Astrocyte (in vitro differentiated cells and primary cell): ENCODE measurements at regions not wholly inside any gene's neighbourhood (a gene's known extent, or its start where the extent isn't known, plus 50 kb on each side); places are given as distances from the start of the nearest gene placed in this dataset.

Source experiments
- CTCF ChIP-seq: IDR thresholded peaks from 2 replicates; pipeline ENCODE4 v1.5.1; 2011; ENCODE audit warnings: low read depth, mild to moderate bottlenecking, inconsistent platforms, low read length, moderate library complexity; ENCODE audit not compliant: insufficient read depth
- EZH2 ChIP-seq: IDR thresholded peaks from 2 replicates; pipeline ENCODE4 v1.6.1; 2012; ENCODE audit warnings: mild to moderate bottlenecking, low read length, inconsistent platforms; ENCODE audit not compliant: insufficient read depth

DNA sequence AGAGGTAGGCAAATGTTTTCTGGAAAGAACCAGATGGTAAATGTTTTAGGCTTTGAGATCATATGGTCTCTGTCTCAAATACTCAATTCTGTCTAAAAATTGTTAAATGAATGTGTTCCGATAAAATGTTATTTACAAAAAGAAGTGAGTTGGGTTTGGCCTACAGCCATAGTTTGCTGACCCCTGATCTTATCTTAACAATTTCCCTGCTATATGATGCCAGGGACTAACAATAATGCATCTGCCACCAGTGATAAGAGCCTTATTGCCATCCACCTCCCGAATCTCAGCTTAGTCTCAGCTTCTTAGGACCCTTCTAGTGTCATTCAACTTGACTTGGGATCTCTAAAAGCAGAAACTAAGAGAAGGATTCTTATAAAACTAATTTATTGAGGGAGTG, 208.5 kb upstream of the ADGRL2 start:
- TF ChIP-seq CTCF (no peak), EZH2 (no peak)
